ENCODE measurements at regions not wholly inside any gene's neighbourhood (a gene's known extent, or its start where the extent isn't known, plus 50 kb on each side); places are given as distances from the start of the nearest gene placed in this dataset.

- H3K27me3 ChIP-seq (replicated peaks; ENCODE audit: insufficient read depth), result no peaks in the 10 kb centered on the region
- H3K4me3 ChIP-seq, result no peak overlapping the region
- H3K4me1 ChIP-seq (ENCODE audit: control insufficient read depth in 1 of 2, low read depth in 2 of 2), result no peaks in the 10 kb centered on the region
- no peak overlapping the region for H3K27ac ChIP-seq
- TF ChIP-seq CTCF (IDR thresholded peaks at IDR 0.05), result no peak
- H3K36me3 ChIP-seq, result no peaks in the 10 kb centered on the region
- no peaks in the 10 kb centered on the region for H3K9me3 ChIP-seq
- DNase-seq (ENCODE audit: low spot score) (no peak), ATAC-seq (ENCODE audit: insufficient number of reproducible peaks, low FRiP score, low read depth) (no peak)
These were observed 612.0 kb downstream of the VRK1 start for GRCh38 chr14:97408937-97409815.

GRCh38 chr14:97410667-97411620, 613.8 kb downstream of the VRK1 start:
- Histone ChIP-seq H3K36me3 (no peaks in the 10 kb centered on the region), H3K9me3 (no peaks in the 10 kb centered on the region), H3K27ac (no peak overlapping the region), H3K27me3 (replicated peaks; ENCODE audit: insufficient read depth) (no peaks in the 10 kb centered on the region), H3K4me1 (ENCODE audit: control insufficient read depth in 1 of 2, low read depth in 2 of 2) (no peaks in the 10 kb centered on the region), H3K4me3 (no peak overlapping the region)
- no peak for TF ChIP-seq CTCF (IDR thresholded peaks at IDR 0.05)
- ATAC-seq (ENCODE audit: insufficient number of reproducible peaks, low FRiP score, low read depth) (no peak), DNase-seq (ENCODE audit: low spot score) (no peak)

- no peak for ATAC-seq (ENCODE audit: insufficient number of reproducible peaks, low FRiP score, low read depth)
- DNase-seq (ENCODE audit: low spot score), result no peak
- Histone ChIP-seq H3K9me3 (no peaks in the 10 kb centered on the region), H3K27me3 (replicated peaks; ENCODE audit: insufficient read depth) (no peaks in the 10 kb centered on the region), H3K36me3 (no peaks in the 10 kb centered on the region), H3K4me3 (no peak overlapping the region), H3K27ac (no peak overlapping the region), H3K4me1 (ENCODE audit: control insufficient read depth in 1 of 2, low read depth in 2 of 2) (no peaks in the 10 kb centered on the region)
- no peak for TF ChIP-seq CTCF (IDR thresholded peaks at IDR 0.05)
These were observed 614.9 kb downstream of the VRK1 start for GRCh38 chr14:97411938-97412612.

GRCh38 chr14:97413022-97413539, 615.9 kb downstream of the VRK1 start:
- H3K36me3 ChIP-seq, result no peaks in the 10 kb centered on the region
- H3K27me3 ChIP-seq (replicated peaks; ENCODE audit: insufficient read depth), result no peaks in the 10 kb centered on the region
- no peak overlapping the region for H3K27ac ChIP-seq
- TF ChIP-seq CTCF (IDR thresholded peaks at IDR 0.05), result no peak
- DNase-seq (ENCODE audit: low spot score) (no peak), ATAC-seq (ENCODE audit: insufficient number of reproducible peaks, low FRiP score, low read depth) (no peak)
- no peaks in the 10 kb centered on the region for H3K4me1 ChIP-seq (ENCODE audit: control insufficient read depth in 1 of 2, low read depth in 2 of 2)
- H3K4me3 ChIP-seq, result peak overlapping the region; percentile 45
- H3K9me3 ChIP-seq, result no peaks in the 10 kb centered on the region
